Kidney epithelial cell (primary cell): ENCODE measurements at regions not wholly inside any gene's neighbourhood (a gene's known extent, or its start where the extent isn't known, plus 50 kb on each side); places are given as distances from the start of the nearest gene placed in this dataset.

Experiments used
- DNase-seq: peaks from one replicate; pipeline ENCODE4 v3.0.0-alpha.2; 2010; ENCODE audit warnings: low read depth
- H3K27me3 ChIP-seq: 2 replicates; pipeline ENCODE4 v1.6.0; 2011; ENCODE audit warnings: low read length; ENCODE audit not compliant: control insufficient read depth, insufficient read depth
- H3K36me3 ChIP-seq: 2 replicates; pipeline ENCODE4 v1.5.1; 2011; ENCODE audit warnings: low read length; ENCODE audit not compliant: control insufficient read depth, insufficient read depth
- H3K4me3 ChIP-seq: 2 replicates; pipeline ENCODE4 v1.5.1; 2011; ENCODE audit warnings: low read depth, mild to moderate bottlenecking, control low read depth, low read length
- TF ChIP-seq, protein P1 (sequence below): IDR thresholded peaks from 2 replicates; pipeline ENCODE4 v1.5.1; 2011; ENCODE audit warnings: mild to moderate bottlenecking, moderate library complexity, low read length, control low read depth, inconsistent platforms; ENCODE audit not compliant: insufficient read depth, poor library complexity, severe bottlenecking

DNA sequence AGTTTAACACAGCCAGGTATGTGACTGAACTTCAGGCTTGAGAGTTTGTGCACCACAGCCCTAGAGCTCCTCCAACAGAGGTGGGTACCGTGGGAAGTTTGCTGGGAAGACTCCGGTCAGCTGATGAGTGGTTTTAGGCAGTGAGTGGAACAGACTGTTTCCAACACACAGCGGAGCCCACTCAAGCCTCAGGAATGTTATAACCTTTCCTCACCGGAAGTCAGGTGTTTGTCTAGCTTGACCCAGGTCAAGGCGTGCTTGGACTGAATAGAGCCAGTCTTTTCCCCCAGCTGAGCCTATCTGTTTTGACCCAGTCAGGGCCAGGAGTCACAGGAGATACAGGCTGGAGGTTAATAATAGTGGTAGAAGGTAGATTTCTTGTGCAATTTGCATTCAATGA is 138.4 kb upstream of the PARP11 start:
- Histone ChIP-seq H3K4me3 (no peak overlapping the region), H3K36me3 (no peaks in the 10 kb centered on the region), H3K27me3 (no peaks in the 10 kb centered on the region)
- peak; percentile 87 for DNase-seq
- TF ChIP-seq, protein P1, sequence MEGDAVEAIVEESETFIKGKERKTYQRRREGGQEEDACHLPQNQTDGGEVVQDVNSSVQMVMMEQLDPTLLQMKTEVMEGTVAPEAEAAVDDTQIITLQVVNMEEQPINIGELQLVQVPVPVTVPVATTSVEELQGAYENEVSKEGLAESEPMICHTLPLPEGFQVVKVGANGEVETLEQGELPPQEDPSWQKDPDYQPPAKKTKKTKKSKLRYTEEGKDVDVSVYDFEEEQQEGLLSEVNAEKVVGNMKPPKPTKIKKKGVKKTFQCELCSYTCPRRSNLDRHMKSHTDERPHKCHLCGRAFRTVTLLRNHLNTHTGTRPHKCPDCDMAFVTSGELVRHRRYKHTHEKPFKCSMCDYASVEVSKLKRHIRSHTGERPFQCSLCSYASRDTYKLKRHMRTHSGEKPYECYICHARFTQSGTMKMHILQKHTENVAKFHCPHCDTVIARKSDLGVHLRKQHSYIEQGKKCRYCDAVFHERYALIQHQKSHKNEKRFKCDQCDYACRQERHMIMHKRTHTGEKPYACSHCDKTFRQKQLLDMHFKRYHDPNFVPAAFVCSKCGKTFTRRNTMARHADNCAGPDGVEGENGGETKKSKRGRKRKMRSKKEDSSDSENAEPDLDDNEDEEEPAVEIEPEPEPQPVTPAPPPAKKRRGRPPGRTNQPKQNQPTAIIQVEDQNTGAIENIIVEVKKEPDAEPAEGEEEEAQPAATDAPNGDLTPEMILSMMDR, result no peak

DNA sequence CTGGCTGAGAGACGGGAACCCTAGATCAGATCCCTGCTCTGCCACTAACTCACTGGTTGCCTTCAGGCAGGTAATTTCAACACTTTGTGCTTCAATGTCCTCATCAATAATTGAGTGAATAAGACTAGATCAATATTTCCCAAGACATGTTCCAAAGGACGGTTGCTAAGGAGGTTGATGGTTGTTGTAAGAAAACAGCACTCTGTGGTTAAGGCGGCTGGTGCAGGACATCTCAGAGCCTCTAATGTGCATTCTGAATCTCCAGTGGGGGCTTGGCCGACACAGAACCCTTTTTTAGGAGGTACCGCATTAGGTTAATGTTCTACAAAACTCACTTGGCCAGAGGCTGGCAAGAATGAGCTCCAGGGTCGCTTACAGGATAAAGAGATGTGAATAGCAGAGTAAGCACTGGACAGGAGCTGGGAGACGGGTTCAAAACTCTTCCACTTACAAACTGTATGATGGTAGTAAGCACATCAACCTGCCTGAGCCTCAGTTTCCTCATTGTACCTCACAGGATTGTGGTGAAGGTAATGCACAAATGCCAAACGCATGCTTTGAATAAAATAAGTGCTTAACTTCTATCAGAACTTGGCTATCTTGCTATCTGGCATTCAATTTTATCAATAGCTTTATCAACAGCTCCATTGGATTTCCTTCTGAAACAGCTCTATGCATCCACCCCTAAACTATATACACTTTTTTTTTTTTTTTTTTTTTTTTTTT is 136.9 kb upstream of the PARP11 start:
- Histone ChIP-seq H3K36me3 (no peaks in the 10 kb centered on the region), H3K27me3 (no peaks in the 10 kb centered on the region), H3K4me3 (no peak overlapping the region)
- TF ChIP-seq, protein P1, result no peak
- DNase-seq, result no peak

DNA sequence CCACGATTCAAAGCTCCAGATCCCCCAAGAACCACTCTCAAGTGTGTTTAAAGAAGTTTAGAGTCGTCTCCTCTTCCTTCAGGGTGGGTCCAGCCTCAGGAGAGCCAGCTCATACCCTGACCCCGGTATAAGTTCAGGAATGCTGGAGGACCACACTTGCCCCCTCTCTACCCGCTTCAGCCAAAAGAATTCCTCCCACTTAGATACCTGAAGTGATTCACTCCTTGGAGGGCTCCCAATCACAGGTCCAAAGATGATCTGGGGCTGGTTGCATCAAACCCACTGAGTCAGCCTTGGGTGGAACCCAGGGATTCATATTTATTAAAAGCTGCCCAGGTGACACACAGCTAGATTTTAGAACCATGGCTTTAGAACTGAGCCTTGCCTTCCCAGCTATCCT is 133.5 kb upstream of the PARP11 start:
- TF ChIP-seq, protein P1, result no peak
- Histone ChIP-seq H3K36me3 (no peaks in the 10 kb centered on the region), H3K4me3 (no peak overlapping the region), H3K27me3 (no peaks in the 10 kb centered on the region)
- no peak for DNase-seq

DNA sequence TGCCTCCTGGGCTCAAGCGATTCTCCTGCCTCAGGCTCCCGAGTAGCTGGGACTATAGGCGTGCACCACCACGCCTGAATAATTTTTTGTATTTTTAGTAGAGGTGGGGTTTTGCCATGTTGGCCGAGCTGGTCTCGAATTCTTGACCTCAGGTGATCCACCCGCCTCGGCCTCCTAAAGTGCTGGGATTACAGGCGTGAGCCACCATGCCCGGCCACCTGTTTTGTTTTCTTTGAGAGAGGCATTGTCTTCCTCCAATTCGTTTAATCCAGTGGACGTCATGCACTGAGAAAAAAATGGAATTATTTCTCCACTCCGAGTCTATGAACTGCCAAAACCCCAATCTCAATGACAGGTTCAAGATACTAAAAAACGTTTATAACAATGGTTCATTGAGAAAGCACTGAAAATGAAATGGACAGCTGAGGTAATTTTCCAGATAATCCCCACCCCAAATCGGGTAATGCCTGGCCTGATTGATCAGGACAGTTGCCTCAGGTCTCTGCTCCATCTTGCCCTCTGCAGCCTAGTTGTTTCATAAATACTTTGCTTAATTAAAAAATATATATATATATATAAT is 132.7 kb upstream of the PARP11 start:
- no peaks in the 10 kb centered on the region for H3K27me3 ChIP-seq
- no peaks in the 10 kb centered on the region for H3K36me3 ChIP-seq
- DNase-seq, result no peak
- no peak overlapping the region for H3K4me3 ChIP-seq
- TF ChIP-seq, protein P1, result no peak

DNA sequence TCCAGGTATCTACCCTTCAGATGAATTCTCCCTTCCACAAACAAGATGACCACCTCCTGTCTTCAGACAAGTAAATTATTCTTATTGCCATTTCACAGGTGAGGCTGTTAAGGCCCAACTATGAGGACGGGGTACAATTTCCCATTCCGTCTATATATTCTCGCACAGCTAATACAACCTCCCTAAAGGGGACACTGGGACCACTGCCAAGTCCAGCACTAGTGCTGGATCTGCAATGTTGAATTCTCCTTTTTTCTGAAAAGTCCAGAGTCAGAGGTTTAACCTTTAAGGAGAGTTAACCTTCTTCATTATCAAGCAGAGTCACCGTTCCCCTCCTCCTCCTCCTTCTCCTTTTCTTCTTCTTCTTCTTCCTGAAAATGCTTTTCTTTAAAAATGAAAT is 130.4 kb upstream of the PARP11 start:
- no peak for DNase-seq
- Histone ChIP-seq H3K4me3 (no peak overlapping the region), H3K36me3 (no peaks in the 10 kb centered on the region), H3K27me3 (peaks cover 3% of the 10 kb centered on the region)
- TF ChIP-seq, protein P1, result no peak

DNA sequence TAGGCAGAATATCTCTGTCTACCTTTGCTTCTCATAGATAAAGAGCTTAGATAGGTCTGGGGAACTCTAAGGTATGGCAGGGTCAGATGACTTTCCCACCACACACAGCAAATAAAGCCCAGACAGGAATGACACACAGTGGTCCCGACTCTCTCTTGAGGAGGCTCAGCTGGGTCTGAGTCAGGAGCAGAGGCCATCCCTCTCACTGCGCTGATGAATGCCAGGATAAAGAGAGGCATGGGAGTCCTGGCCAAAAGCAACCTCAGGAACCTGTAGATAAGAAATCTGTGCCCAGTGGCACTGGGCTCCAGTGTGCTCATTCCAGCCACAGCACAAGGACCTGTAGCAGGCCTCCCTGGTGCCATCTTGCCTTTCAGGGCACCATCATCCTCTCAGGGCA is 129.4 kb upstream of the PARP11 start:
- TF ChIP-seq, protein P1, result no peak
- DNase-seq, result no peak
- no peaks in the 10 kb centered on the region for H3K36me3 ChIP-seq
- H3K4me3 ChIP-seq, result no peak overlapping the region
- H3K27me3 ChIP-seq, result peaks cover 3% of the 10 kb centered on the region
